Activated CD8-positive, alpha-beta memory T cell treated with anti-CD3 and anti-CD28 coated beads, Interleukin-2, amount 50 U/mL, for 48 hours (primary cell): ENCODE measurements at regions not wholly inside any gene's neighbourhood (a gene's known extent, or its start where the extent isn't known, plus 50 kb on each side); places are given as distances from the start of the nearest gene placed in this dataset.

Source experiments
- DNase-seq: peaks from one replicate; pipeline ENCODE4 v3.0.0-alpha.2; 2020

GRCh38 chr2:22189893-22190480, 1066.2 kb downstream of the TDRD15 start:
- no peak for DNase-seq

GRCh38 chr2:22194218-22194617, 1070.5 kb downstream of the TDRD15 start:
- DNase-seq = no peak

GRCh38 chr2:22196806-22197205, 1073.0 kb downstream of the TDRD15 start:
- no peak for DNase-seq

GRCh38 chr2:22198381-22199283, 1074.9 kb downstream of the TDRD15 start:
- DNase-seq = no peak

GRCh38 chr2:22199994-22200393, 1076.2 kb downstream of the TDRD15 start:
- DNase-seq = no peak

- no peak for DNase-seq
Observed at GRCh38 chr2:22209545-22209944, 1085.8 kb downstream of the TDRD15 start.

GRCh38 chr2:22213237-22213636, 1089.5 kb downstream of the TDRD15 start:
- no peak for DNase-seq

- DNase-seq = no peak
Observed at GRCh38 chr2:22215517-22215916, 1091.7 kb downstream of the TDRD15 start.

- DNase-seq = no peak
Observed at GRCh38 chr2:22217881-22218280, 1094.1 kb downstream of the TDRD15 start.

- DNase-seq = no peak
Observed at GRCh38 chr2:22221006-22221405, 1097.2 kb downstream of the TDRD15 start.

- no peak for DNase-seq
Observed at GRCh38 chr2:22238967-22239366, 1115.2 kb downstream of the TDRD15 start.

- DNase-seq = no peak
Observed at GRCh38 chr2:22247466-22247865, 1123.7 kb downstream of the TDRD15 start.

- no peak for DNase-seq
Observed at GRCh38 chr2:22248851-22249250, 1125.1 kb downstream of the TDRD15 start.

- DNase-seq = no peak
Observed at GRCh38 chr2:22253171-22253570, 1129.4 kb downstream of the TDRD15 start.

- no peak for DNase-seq
Observed at GRCh38 chr2:22261165-22261564, 1123.8 kb upstream of the KLHL29 start.

- no peak for DNase-seq
Observed at GRCh38 chr2:22270341-22270740, 1114.6 kb upstream of the KLHL29 start.

- no peak for DNase-seq
Observed at GRCh38 chr2:22273853-22274252, 1111.1 kb upstream of the KLHL29 start.

GRCh38 chr2:22274661-22275060, 1110.3 kb upstream of the KLHL29 start:
- DNase-seq = no peak

- DNase-seq = no peak
Observed at GRCh38 chr2:22276696-22277095, 1108.3 kb upstream of the KLHL29 start.

GRCh38 chr2:22279541-22279940, 1105.4 kb upstream of the KLHL29 start:
- no peak for DNase-seq

- DNase-seq = no peak
Observed at GRCh38 chr2:22281033-22281432, 1103.9 kb upstream of the KLHL29 start.

GRCh38 chr2:22282220-22282619, 1102.8 kb upstream of the KLHL29 start:
- no peak for DNase-seq

GRCh38 chr2:22282916-22283315, 1102.1 kb upstream of the KLHL29 start:
- no peak for DNase-seq

- no peak for DNase-seq
Observed at GRCh38 chr2:22283436-22283835, 1101.5 kb upstream of the KLHL29 start.

GRCh38 chr2:22290302-22290701, 1094.7 kb upstream of the KLHL29 start:
- DNase-seq = no peak
